Body of pancreas (tissue), 4 donors: ENCODE measurements at regions not wholly inside any gene's neighbourhood (a gene's known extent, or its start where the extent isn't known, plus 50 kb on each side); places are given as distances from the start of the nearest gene placed in this dataset.

Experiments used
- POLR2A ChIP-seq, 3 donors: fragments of 450-650 bp; IDR thresholded peaks; one replicate each; pipeline ENCODE4 v1.6.1; 2016; ENCODE audit warnings: antibody characterized with exemption in 3 of 3, mild to moderate bottlenecking in 2 of 3
- TF ChIP-seq, protein P1 (sequence below), 7 experiments: fragments of 450-650 bp in 4 of 7; fragments of 200-600 bp in 3 of 7; sonication (generic) in 3 of 7; IDR thresholded peaks; one replicate each; pipeline ENCODE4 v1.5.1; 2016 to 2019; ENCODE audit warnings: antibody characterized with exemption in 7 of 7

DNA sequence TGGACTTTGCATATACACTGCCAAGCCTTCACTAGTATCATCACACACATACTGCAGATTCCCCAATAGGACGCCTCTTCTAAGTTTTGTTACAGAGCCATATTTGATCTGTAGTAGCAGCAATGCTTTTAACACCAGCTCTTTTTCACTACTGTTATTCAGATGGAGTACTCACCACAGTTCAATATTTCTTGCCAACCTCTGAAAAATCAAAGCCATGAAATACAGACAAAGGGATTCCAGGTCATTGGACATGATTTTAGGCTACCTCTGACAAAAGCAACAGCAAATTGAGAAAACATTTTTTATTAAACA is 390.7 kb upstream of the ADGRL3 start:
- no peak for TF ChIP-seq POLR2A (IDR thresholded peaks at IDR 0.05)
- TF ChIP-seq, protein P1, sequence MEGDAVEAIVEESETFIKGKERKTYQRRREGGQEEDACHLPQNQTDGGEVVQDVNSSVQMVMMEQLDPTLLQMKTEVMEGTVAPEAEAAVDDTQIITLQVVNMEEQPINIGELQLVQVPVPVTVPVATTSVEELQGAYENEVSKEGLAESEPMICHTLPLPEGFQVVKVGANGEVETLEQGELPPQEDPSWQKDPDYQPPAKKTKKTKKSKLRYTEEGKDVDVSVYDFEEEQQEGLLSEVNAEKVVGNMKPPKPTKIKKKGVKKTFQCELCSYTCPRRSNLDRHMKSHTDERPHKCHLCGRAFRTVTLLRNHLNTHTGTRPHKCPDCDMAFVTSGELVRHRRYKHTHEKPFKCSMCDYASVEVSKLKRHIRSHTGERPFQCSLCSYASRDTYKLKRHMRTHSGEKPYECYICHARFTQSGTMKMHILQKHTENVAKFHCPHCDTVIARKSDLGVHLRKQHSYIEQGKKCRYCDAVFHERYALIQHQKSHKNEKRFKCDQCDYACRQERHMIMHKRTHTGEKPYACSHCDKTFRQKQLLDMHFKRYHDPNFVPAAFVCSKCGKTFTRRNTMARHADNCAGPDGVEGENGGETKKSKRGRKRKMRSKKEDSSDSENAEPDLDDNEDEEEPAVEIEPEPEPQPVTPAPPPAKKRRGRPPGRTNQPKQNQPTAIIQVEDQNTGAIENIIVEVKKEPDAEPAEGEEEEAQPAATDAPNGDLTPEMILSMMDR (IDR thresholded peaks at IDR 0.05) = no peak
